Astrocyte of the hippocampus (primary cell): ENCODE measurements at regions not wholly inside any gene's neighbourhood (a gene's known extent, or its start where the extent isn't known, plus 50 kb on each side); places are given as distances from the start of the nearest gene placed in this dataset.

Experiments
- DNase-seq: peaks from one replicate; pipeline ENCODE4 v3.0.0; 2011; ENCODE audit warnings: low read depth, low spot score

DNA sequence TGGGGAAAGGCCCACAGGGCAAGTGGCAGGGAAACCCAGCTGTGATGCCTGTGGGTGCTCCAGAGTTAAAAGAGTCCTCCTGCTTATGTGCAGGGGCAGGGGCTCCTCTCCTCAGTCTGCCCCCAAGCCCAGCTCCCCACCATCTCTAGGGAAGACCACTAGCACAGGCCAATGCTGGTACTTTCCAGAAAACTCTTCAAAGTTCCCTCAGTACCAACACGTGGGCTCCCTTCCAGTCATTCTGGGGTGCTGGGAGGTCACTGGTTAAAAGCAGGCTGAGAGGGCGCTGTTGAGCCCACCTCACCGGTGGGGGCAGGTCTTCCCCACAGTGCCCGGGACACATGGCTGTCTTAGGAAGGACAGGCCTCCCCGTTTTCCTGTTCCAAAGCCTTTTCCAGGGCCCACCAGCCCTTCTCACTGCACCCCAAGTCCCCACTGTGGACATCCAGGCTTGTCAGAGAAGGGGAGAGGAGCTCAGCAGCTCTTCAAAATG is 154.6 kb downstream of the TRIM29 start:
- no peak for DNase-seq

DNA sequence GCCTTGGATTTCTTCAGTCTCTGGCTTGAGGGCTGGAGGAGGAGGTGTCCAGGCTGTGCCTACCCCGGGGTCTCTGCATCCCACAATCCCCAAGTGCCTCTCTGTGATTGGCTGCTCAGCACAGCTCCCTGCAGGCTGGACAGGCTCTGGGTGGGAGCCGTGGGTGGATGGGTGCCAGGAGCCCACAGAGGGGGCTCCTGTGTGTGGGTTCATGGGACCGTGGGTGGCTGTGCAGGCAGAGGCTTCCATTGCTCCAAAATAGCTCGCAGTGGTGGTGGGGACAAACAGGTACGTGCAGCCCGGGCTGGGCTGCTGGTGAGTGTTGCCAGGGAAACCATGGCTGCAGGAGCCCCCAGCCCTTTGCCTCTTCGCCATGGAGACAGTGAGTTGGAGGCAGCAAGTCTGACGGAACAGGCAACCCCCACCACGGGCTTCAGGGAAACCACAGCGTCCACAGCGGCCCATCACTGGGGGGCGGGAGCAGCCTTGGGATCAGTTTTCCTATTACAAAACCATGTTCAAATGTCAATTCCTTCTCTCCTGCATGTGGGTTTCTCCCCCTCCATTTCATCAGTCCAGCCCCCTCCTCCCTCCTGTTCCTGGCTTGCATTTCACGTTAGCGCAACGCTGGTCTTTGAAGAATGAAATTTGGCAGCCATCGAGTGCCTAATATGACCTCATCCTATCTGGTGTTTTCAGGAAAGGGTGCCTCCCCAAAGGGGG is 155.2 kb downstream of the TRIM29 start:
- DNase-seq = peak; percentile 11

DNA sequence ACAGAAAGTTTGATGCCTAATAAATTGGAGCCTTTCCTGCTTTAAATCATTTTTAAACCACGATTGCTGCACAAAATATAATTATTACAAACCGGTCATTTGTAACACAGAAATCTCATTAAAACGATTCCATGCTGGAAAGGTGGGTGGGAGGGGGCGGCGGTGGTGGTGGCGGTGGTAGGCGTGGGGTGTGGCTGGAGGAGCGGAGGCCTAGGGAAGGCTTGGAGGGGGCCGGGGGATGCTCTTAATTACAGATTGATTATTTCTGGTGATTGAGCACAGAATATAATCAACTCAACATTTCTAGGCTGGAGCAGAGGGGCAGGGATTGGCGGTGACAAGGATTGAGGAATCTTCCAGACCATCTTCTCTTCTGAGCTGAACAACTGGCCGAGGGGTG is 157.5 kb downstream of the TRIM29 start:
- no peak for DNase-seq

DNA sequence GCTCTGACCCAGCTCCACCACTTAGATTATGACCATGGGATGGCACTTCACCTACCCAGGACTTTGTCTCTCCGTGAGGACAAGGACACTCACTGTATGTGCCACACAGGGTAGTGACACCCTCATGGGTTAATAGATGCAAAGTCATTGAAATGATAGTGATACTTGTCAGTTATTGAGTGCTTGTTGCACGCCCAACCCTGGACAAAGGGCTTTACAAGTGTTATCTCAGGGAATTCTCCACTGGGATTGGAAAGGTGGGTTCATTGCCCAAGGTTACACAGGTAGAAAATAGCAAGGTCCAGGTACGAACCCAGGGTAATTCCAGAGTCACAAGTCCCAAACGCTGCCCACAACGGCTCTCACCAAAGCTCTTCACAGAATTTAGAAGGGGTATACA is 158.2 kb downstream of the TRIM29 start:
- no peak for DNase-seq

DNA sequence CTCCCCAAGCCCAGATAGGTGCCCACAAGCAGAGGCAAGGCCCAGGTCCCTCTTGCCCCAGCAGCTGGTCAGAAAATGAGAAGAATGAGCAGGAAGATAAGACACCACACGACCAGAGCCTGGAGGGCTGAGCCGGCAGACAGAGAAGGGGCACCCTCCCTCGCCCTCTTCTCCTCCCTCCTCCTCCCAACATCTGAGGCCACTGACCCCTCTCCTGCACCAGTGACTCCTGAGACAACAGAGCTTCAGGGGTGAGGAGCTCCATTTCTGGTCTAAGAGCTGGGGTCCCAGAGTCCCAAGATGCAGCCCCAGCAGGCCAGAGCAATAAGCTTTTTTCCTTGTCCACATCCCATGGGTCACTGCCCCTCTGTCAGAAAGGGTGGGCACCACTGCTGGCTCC is 159.2 kb downstream of the TRIM29 start:
- DNase-seq = no peak

DNA sequence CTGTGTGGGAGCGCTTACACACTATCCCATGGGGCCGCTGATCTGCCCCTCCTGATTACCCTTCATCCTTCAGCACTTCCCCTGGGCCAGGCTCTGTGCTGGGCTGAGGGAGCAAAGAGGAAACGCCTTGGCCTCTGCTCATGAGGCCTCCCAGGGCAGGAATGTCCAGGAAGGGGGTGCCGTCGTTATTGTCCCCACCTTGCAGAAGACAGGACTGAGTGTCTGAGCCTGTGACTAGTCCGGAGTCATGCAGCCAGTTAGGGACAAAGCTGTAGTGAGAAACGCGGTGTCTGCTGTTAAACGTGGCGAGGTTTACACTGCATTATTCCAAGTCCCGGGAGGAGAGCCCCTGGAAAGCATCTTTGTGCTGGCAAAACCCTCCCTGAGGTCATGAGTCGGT is 160.0 kb downstream of the TRIM29 start:
- DNase-seq = no peak

DNA sequence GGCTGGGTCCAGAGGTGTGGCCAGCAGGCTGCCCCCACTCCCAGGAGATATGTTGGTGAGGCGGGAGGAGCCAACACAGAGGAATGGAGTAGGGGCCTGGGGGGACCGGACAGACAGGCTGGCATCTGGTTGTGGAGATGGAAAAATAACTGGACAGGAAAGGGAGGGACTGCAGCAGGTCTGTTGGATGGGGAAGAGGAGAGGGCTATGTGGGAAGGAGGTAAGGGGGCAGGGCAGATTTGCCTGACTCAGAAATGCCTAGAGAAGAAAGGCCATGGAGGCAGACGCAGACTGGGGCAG is 160.4 kb downstream of the TRIM29 start:
- DNase-seq = no peak

DNA sequence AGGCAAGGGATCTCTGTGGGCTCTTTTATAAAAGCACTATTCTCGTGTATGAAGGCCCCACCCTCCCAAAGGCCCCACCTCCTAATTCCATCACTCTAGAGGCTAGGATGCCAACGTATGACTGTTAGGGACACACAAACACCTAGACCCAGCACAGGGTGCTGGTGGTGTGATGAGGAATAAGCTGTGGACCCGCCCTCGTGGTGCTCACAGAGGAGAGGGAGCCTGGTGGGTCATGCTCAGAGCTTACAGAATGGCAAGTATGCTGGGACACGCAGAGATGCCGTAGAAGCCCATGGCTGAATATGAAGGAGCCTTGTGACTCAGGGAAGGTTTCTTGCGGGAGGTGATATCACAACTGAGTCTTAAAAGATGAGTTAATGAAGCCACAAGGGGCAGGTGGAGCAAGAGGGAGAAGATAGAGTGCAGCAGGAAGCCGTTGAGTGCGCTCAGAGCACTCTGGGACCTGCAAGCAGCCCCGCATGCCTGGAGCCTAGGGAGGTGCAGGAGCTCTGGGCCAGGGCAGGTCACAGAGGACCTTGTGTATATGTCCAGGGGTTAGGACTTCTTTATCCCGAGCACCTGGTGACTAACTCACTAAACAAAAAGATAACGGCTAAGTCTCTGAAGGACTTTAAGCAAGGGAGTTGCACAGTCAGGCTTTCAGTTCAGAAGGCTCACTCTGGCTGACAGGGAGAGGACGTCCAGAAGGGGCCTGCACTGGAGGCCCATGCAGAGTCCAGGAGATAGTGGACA is 160.9 kb downstream of the TRIM29 start:
- no peak for DNase-seq

DNA sequence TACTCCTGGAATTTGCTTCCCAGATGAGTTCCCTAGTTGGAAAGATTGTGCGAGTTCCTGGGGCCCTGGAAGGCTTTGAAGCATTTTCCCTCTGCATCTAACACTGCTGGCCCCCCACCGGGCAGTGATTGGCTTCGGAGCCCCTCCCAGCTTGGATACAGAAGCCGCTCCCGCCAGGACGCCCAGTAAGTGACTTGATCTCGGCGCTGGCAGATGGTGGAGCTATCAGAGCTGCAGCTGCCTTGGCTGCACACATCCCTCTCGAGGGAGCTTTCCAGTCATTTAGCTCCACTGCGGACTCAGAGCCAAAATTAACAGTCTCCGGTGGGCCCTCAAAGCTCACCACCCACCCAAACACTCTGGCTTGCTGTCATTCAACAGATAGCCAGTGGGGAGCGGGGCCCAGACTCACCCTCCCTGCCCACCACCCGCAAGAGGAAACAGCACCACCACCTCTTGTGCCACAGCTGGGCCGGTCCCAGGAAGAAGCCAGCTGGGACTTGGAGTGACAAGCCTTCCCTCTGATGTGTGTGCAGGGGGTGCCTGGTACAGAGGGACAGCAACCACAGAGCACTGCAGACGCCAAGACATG is 162.3 kb downstream of the TRIM29 start:
- DNase-seq = no peak

DNA sequence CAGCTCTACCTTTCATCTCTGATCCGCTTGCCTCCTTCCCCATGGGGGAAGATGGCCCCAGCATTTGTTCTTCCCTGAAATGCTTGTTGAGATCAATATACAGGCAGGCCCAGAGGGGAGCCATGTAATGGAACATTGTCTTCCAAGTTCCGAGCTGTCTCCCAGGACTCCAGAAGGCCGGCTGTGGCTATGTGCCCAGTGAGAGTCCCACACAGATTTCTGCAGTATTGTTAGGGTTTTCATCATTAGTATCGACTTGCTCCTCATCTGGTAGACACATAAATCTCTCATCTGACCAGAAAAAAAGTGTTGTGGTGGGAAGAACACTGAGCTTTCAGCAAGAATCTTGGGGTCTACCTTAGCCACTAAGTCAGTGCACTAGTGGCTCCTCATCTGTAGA is 163.4 kb downstream of the TRIM29 start:
- DNase-seq = no peak

DNA sequence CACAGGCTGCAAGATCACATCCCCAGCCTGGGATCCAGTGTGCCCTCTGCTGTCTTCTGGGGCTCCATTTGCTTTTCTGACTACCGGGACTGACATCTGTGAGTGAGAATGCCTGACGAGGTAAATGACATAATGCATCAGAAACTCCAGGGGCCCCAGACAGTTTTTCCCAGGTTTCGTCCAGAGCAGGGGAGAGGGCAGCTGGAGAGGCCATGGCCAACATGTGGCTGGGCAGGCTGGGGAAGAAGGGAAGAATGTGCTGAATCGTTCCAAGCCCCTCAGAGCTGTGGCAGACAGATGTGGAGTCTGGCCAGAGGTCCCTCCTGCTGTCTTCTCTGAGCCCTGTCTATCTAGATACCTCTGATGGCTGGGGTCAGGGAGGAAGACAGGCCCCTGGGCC is 163.9 kb downstream of the TRIM29 start:
- DNase-seq = no peak

DNA sequence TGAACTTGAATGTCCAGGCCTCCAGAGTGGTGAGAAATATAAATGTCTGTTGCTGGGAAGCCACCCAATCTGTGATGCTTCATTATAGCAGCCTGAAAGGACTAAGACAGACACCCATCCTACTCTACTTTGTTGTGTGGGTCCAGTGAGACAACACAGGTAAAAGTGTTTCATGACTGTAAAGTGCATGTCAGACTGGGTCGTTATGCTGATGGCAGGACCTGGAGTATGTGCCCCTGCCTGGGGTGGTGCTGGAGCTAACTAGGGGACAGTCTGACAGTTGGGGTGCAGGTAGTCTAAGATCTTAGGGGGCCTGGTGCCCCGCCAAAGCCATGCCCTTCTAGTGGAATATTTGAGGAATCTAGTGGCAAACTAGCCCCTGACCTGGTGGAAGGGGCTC is 165.6 kb downstream of the TRIM29 start:
- DNase-seq = no peak

DNA sequence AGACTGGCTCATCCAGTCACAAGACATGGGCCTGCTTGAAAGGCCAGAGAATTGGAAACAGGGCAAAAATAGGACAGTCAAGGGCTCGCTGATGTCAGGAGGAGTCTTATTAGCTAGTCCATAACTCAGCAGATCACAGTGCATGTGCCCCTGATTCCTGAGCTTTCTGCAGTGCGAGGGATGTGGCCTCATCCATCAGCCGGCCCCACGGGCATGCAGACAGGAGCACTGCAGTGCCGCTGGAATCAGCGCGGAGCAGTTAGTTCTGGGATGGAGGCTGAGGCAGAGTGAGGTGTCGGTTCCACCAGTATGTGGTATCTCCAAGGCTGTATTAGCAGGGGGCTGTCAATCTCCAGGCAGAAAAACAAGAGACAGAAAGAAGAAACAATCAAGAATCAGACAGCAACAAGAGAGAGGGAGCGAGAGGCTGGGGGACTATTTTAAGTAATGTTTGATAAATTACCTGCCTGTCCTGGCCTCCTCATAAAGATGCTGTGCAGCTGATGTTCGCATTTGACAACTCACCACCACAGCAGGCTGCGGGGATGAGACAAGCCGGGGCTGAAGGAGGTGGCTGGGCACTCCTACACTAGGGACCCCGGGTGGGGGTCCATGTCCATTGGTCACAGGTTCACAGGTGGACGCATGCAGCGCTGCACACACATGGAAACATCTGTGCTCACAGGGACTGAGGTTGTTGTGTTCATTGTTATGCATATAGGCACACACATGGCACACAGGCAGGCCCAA is 167.2 kb downstream of the TRIM29 start:
- DNase-seq = no peak

DNA sequence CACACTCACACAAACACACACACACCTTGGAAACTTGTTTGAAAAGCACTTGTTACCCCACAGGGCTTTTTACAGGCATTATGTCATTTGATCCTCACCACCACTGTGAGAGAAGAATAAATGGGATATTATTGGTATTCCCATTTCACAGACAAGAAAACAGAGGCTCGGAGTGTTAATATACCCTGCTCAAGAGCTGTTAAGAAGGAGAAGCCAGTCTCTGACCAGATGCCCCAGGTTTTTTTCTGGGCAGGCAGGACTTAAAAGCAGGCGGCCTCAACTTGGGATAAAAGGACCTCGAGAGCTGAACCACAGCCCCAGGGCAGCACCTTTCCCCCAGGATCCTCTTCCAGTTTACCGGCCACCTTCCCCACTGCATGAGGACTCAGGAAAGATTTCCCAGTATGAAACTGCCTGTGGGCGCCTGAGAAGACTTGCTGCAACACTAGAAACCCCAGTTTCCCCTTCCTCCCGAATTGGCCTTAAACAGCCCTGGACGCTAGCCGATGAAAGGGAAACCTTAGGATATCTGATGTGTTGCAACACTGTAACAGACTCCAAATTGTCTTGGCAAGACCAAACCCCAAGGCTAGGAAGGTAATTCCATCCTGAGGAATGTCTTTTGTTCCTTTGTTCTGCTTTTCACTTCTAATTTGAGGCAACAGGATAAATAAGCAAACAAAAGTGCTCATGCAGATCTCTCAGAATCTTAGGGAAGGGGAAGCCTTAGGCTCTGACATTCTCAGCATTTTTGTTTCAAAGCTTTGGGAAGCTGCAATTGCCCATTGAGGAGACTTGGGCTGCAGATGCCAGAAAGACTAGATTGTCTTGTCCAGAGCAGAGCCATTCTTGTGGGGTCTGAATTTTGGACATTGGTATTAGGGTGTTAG is 173.5 kb downstream of the TRIM29 start:
- peak; percentile 16 for DNase-seq

DNA sequence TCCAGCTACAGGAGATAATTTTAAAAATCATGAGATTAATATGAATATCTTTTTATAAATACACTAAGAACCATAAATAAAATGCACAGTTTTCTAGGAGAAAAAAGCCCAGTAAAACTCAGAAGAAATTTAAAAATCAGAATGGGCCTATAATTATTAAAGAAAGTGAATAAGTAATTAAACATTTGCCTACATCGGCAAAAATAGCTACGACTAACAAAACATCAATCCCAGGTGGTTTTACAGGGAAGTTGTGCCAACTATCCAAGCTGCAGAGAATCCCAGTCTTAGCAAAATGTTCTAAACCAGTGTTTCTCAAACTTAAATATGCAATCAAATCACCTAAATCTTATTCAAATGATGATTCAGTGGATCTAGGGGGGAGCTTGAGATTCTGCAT is 180.0 kb downstream of the TRIM29 start:
- no peak for DNase-seq

DNA sequence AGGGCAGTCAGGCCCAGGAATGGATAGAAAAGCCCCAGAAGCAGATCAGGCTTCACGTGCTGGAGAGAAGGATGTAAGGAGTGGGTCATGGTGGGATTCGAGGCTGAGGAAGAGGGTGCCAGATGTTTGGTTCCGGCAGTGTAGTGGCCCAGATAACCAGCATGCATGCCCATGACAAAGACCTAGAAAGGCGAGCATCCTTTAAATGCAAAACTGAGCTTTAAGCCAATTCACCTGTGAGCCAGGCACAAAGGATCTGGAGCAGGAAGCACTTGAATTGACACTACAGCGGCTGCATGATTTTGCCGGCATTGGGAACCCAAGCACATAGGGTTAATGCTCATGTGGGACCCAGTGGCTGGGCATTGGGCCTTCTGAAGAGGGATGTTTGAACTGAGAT is 185.5 kb downstream of the TRIM29 start:
- DNase-seq = no peak

DNA sequence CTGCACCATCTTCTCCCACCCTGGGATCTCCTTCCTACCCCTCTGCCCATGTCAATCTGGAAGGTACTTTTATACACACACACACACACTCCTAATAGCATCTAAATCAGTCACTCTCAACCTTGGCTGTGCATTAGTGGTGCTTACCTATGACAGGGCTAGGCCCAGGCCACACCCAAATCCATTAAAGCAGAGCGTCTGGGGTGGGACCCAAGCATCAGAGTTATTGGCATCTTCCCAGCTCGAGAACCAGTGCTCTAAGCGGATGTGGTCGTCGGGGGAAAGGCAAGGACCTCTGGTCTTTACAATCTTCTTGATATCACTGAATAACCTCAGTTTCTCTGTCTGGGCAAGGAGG is 194.6 kb downstream of the TRIM29 start:
- DNase-seq = no peak

DNA sequence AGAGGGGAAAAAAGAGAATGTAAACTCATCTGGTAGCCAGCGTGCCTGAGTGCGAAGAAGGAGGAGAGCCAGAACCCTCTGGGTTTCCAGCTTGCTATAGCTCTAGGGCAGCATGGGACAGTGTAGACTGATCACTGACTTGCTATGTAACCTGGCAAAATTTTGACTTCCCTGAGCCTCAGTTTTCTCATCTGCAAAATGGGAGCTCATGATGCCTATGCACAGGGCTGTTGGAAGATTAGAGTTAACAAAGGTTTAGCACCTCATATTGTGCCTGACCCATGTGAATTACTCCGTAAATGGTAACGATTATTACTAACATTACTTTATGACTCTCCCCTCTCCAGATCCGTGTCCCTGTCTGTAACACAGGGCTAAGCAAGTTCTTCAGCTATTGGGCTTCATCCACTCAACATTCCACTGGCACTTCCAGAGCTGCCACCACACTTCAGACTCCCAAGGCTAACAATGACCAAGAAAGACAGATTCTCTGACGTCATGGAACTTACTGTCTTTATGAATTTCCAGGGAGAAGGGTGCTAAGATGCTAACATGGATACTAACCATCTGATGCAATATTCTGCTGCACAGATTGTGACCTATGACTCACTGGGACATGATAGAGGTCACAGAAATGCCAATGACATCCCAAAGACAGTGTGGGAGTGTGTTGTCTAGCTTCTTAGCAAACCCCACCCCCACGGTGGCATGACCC is 195.2 kb downstream of the TRIM29 start:
- no peak for DNase-seq

DNA sequence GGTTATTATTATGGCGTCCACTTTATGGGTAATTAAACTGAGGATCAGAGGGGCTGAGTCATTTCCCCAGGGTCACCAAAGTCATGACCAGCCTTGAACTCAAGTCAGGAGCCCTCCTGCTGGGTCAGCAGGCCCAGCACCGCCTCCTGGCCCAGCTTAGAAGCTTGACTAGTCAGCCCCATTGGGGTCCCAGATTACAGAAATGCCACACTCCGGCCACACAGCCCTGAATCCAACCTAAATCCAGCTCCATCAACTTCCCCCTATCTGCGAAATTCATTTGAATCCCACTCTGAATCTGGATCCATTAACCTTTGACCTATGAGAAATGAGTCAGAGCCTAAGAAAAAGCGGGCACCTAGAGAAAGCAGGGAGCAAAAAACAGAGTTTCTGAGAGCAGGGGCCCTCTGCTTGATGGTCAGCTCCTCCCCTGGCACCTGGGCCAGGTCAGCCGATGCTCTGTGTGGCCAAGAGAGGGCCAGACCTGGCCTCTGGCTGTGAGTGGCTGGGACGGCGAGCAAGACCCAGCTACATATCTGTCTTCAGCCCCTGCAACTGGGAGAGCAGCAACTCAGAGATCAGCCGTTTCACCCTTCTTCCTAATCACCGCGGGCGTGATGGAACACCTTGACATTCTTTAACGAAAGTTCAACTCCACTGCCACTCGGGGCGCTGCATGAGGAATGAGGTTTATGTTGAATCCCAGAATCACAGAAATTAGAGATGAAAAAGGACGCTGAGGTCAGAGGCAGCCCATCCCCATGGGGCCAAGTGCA is 196.1 kb downstream of the TRIM29 start:
- DNase-seq = no peak

DNA sequence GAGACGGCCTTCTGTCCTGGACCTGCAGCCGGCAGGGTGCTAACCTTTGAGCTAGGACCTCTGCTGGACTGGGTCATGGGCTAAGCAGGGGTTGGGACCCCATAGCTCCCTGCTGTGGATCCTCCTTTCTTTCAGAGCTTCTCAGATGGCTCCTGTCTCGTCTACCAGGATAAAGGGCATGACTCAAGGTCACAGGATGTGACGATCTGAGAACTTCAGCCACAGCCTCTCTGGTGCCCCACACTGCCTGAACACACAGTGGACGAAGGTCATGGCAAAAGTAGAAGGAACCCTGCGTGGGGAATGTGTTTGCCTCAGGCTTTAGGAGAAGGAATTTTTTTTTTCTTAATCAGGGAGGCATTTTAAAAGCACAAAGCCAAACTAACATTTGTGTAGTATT is 196.7 kb downstream of the TRIM29 start:
- DNase-seq = no peak
